Epidermal melanocyte (primary cell): ENCODE measurements at regions not wholly inside any gene's neighbourhood (a gene's known extent, or its start where the extent isn't known, plus 50 kb on each side); places are given as distances from the start of the nearest gene placed in this dataset.

Experiments
- DNase-seq: peaks from one replicate; pipeline ENCODE4 v3.0.0; 2011; ENCODE audit warnings: low spot score; ENCODE audit not compliant: insufficient read length

DNA sequence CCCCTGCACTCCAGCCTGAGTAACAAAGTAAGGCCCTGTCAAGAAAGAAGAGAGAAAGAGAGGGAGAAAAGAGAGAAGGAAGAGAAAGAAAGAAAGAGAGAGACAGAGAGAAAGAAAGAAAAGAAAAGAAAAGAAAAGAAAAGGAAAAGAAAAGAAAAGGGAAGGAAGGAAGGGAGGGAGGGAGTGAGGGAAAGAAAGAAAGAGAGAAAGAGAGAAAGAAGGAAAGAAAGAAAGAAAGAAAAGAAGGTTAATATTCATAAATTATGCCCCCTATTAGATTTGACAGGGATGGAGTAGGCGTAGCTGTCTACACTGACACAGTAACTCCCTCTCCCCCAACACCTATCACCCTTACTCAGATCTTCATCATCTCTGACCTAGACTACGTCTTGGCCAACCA, 202.3 kb downstream of the SP3 start:
- DNase-seq, result no peak

DNA sequence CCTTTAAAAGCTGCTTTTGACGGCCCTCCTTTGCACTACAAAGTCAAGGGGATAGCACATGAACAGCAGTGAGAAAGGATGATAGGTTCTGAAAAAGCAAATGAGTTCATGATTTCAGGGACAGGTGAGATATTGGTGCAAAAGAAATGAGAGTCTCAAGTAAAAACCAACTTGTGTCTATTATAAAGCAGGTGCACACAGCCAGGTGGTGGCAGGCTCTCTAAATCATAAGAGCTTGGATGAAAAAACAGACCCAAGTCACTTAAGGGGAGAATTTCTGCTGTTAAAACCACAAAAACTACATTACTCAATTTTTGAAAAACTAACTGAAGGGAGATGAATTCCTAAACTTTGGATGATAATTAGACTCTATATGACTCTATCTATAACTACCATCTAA, 201.5 kb downstream of the SP3 start:
- DNase-seq, result no peak

DNA sequence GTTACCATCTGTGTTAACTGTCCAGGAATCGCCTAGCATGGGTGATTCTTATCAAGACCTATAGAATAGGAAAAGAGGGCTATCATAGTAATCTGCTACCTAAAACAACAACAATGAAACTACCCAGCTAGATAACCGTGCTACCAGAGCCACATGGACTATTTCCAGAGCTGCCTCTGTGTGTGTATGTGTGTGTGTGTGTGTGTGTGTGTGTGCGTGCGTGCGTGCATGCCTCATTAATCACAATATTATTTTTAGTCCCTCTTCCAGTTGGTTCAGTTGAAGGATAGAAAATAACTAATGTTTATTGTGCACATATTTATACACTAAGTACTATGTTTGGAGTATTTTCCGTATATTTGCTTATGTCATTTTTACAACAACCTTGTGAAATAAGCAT, 201.1 kb downstream of the SP3 start:
- DNase-seq, result no peak

DNA sequence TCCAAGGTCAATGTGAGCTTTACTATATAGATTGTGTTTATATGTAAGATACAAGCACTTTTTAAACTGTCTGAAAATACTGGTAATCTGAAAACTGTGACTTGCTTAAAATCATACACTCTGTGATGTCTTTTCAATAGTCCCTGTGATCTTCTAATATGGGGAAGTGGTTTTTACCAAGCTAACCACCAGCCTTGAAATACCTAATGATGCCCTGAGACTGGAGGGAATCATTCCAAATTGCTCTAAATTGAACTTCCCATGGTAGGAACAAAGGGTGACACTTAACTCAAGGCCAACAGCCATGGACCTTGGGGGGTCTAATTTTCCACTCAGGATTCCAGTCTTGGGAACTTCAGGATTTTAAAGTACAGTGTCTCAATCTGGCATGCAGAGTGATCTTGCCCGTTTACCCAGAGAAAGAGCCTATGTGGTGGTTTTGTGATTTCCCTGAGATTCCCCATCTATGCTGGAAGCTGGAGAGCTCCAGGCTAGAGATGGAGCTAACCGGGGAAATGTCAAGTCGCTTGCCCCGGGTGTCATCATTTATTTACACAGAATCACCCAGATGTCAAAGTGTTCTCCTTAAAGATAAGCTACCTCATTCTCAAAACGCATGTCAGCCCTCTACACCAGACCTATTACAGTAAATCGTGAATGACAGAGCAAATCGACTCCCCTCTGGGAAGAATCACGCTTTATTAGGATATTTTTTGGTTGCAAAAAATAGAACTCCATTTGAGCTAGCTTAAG, 198.5 kb downstream of the SP3 start:
- DNase-seq, result no peak

DNA sequence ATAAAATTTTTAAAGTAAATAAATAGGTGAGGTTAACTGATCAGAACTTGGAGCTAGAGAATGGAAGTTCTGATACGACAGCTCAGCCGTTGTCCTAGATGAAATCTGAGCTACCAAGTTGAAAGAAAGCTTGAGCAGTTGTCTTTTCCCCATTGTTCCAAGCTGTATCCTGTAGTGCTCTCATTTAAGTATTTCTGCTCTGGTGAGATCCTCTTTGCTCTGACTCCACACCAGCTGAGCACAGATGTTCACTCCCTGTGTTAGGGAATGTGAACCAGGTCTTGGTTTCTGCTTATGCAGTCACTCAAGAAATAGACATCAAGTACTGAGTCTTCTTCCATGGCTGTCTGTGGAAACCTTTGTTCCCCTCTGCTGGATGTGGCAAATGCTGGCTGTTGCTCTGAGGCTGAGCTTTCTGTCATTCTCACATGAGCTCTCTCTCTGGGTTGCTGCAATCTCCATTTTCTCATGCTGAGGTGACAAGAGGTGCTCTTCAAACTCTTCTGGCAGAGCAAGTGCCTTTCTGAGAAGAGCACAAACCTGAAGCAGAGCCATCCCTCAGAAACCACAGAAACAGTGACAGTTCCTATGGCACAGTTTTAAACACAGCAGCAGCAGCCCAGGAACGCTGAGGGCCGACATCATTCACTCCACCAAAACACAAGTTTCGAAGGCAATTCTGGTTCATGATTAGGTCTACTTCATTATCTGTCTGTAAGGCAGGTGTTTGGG, 194.1 kb downstream of the SP3 start:
- no peak for DNase-seq

DNA sequence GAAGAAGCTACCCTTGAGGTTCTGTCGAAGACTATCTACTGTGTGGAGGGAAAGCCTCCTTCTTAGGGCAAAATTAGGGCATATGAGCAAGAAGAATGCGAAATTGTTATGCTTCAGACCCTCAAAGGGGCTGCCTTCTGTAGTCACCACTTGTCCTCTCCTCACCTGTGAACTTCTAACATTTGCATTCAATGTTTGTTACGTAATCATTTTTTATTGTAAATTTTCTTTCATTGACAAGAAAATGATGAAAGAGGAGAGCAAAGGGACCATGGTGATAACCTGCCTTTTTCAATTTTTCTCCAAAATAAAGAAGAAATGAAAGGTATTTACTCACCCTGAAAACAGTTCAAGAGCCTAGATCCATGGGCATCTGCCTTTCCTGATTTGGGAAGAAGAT, 193.0 kb downstream of the SP3 start:
- no peak for DNase-seq

DNA sequence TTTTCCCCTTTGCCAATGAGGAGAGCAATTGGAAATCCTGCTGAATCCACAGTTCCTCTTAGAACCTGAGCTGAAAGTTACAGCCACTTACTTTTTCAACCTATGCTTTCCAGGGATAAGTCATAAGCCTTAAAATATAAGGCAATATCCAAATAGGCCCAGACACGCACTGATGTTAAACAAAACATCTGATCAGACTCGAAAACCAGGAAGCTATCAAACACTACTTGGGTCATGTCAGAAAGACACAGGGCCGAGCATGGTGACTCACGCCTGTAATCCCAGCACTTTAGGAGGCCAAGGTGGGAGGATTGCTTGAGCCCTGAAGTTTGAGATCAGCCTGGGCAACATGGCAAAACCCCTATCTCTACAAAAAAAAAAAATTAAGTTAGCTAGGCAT, 192.1 kb downstream of the SP3 start:
- DNase-seq, result no peak

DNA sequence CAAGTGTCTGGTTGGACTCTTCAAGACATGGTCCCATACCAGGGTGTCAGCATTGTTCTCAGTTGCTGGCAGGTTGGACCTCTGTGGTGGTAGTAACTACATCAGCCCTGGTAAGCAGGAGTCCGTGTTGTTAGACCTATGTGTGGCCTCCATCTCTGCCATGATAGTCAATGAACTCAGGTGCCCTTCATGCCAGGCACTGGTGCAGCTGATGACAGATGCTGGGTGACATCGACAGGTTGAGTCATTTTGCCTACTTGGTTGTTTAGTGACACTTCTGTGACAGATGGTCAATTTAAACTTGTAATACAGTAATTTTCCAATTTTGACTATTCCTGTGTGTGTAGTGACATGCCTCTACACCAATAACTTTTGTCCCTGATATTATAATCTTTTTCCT, 189.7 kb downstream of the SP3 start:
- DNase-seq, result no peak

DNA sequence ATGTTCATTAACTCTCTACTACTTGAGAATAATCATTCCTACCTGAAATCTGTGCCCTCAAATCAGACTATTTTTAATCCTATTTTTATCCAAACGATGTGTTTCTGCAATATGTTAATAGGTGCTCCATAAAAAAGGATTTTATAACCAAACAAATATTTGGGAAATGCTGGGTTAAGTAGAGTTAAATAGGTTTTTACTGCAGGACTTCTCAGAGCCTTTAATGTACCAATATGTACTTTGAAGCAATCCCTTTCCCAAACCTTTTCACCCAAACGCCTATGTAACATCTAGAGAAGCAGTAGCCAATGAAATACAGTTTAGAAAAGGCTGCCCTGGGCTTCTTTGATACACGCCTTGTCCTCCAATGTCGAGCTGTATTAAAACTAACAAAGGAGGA, 182.5 kb downstream of the SP3 start:
- no peak for DNase-seq

DNA sequence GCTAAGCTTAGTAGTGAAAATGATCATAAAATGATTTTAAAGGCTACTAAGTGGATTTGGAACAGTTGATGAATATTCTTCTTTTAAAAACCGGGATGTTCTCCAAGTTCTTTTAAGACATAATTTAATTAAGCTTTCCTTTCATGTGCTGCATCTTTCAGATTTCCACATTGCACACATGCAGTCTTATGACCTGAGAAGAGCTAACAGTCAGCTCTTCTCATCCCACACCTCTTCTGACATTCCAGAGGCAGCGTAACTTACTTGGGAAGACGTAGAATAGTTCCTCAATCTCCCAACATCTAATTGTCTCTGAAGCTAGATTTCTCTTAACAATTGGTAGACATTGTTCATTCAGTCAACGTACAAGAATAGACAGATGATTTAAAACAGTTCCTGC, 181.8 kb downstream of the SP3 start:
- no peak for DNase-seq

DNA sequence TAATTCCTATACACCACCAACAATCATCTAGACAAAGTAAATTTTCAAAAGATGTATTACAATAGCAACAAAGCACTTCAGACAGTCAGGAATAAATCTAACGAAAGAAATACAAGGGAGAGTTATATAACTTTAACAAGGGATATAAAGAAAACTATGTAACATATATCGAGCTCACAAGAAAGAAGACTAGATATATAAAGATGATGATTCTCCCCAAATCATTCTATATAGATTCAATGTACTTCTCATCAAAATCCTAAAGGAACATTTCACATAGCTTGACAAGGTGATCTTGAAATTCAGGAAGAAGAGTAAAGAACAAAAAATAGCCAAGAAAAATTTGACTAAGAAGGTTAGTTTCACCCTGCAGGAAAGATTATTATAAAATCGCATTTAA, 179.4 kb downstream of the SP3 start:
- no peak for DNase-seq

DNA sequence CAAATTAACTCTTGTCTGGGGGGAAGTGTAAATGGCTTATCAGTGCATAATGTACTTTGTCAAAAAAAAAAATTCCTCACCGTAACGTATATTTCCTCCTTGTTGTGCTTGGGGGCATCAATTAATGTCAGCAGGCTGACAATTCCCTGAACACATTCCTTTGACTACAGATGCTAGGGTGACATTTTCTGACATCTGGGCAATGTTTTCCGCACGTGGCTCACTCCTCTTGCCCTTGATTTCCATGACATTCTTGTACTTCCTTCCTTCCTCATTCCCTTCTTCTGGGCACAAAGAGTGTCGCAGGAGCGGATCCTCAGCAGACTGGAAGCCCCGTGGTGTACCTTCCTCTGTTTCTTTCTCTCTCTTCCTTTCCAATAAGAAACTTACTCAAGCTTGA, 173.7 kb downstream of the SP3 start:
- DNase-seq, result no peak

DNA sequence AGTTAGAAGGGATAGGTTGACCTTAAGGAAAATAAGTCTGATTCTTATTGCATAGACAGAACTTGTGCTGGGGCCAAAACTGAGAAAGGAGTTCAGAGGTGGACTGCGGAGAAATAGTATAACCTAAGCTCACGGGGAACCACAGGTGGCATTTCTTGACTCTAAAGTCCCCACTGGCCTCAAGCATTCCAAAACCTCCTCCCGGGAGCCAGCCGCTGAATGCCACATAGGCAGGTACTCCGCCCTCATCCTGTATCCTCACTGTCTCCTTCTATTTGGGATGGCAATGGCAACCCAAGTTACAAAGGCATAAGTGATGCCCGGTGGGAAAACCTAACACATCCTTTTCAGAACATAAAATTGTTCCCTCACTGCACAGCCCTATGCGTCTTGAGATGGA, 173.0 kb downstream of the SP3 start:
- no peak for DNase-seq

DNA sequence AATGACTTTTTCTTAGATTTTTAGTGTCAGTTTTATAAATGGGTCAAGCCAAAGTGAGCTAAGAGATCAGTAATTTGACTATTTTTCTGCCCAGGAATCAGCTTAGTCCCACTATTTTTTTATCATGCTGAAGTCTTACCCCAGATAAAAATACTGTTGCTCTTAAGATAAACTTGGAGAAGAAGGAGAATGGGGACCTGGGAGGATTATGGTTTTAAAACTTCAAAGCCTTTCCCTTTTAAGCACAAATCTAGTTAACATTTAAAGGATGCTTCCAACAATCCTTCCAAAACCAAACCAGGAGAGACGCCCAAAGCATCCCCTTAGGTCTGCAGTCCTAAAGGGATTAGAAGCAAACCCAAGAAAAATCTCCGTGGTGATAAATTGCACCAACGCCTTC, 172.4 kb downstream of the SP3 start:
- DNase-seq, result no peak

DNA sequence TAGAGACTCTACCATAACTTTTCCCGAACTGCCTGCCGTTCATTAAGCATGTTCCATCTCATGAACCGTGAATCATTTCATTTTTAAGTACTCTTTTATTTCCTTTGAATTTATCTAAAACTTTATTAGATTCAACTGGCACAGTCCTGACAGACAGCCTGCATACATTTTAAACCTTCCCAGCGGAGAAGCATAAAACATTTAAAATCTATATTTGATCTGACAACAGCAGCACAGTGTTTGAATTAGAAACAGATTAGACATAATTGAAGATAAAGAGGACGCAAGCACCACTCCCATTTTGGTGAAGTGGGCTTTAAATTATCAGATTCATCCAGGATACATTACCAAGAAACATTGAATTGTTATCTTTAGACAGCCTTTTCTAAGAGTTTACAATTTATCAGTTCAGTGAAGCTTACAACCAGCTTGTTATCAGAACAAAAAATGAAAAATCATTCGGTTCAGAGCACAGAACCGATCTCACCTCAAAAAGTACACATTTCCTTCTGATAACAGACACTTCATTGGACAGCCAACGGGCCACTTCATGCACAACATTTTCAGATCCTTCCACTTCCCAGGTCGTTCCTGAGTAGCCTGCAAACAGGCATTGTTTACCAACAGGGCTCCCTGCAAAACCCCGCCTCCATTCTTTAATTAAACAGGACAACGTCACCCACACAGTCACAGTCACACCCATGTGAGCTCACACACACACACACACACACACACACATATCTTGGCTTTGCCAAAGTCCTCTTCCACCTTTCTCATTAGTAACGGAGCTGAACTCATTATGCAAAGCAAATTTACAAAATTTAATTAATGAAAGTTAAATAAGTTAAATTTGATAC, 171.2 kb downstream of the SP3 start:
- DNase-seq, result no peak

DNA sequence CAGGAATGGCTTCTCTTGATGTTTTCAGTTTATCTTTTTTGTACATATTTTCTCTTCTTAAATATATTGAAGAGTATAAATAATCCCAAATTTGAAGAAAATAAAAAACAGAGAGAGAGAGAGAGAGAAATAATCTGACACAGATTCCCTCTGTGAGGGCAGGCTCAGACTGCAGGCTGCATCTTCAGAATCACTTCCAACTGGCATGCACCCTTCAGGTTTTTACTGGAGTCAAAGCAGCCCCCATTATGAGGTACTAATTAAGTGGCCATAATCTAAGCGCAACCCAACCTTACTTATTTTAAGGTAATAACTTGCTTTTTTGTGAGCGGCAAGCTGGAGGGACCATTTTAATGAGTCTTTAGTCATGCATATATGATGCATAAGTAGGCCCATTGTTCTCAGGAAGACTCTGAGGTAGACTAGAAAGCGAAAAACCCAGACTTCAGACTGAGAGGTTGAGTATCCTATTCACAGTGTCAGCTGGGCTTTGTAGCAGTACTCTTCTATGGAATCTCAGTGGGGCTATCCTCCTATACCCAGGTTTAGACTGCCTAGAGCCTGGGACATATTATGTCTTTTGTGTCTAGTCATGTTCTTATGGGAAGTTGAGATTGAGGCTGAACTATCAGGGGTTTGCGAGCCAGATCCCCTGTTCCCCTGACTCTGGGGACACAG, 167.4 kb downstream of the SP3 start:
- DNase-seq, result no peak

DNA sequence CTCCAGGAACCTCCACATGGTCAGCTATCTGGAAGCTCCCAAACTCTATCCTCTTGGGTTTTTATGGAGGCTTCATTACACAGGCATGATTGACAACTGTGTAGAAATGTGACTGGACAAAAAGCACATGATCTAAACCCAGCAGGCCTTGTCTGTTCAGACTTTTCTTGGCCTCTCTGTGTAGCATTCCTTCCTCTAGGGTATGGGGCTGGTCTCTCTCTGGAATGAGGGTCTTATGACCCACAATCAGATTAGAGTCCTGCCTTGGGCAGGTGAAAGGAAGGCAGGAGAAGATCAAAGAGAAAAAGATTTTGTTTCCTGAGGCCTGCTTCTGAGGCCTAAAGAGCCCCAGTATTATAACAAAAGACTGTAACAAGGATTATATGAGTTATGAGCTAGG, 162.7 kb downstream of the SP3 start:
- no peak for DNase-seq

DNA sequence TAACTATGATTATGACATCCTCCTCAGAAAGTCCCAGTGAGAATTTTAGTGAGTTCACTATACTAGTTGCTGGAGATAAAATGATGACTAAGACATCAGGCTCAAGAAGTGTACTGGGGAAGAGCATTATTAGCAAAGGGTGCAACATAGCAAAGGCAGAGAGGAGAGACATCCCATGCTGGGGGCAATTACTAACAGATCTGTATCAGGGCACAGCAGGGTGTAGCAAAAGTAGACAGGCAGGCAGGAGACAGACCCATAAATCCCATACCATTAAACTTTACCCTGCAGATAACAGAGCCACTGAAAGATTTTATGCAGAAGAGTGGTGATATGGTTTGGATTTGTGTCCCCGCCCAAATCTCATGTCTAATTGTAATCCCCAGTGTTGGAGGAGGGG, 161.7 kb downstream of the SP3 start:
- no peak for DNase-seq

DNA sequence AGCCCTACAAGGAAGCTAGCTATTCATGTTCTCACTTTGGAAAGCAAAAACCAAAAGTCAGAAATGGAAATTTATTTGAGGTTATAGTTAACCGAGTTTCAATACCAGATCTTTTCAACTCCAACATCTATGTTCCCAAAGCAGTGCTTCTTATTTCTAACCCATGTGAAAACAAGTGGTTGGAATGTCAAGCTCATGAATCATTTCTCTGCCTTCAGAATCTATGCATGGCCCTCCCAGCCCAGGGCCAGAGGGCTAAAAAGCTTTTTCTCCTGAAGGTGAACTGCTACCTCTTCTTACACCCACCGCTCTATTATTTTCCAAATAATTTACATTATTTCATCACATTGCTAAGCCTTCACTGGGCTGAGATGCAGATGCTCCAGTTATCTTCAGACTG, 158.4 kb downstream of the SP3 start:
- DNase-seq, result no peak

DNA sequence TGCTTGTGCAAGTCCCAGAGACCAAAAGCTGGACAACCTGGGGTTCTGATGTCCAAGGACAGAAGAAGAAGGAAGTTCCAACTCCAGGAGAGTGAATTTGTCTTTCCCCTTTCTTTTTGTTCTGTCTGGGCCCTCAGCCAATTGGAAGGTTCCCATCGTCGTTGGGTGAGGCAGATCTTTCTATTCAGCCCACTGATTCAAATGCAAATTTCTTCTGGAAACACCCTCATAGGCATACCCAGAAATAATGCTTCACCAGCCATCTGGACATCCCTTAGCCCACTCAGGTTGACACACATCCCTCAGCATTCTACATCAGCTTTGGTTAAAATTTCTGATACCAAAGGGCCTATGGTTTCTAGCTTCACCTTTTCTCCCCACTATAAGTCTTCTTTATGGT, 156.5 kb downstream of the SP3 start:
- no peak for DNase-seq

DNA sequence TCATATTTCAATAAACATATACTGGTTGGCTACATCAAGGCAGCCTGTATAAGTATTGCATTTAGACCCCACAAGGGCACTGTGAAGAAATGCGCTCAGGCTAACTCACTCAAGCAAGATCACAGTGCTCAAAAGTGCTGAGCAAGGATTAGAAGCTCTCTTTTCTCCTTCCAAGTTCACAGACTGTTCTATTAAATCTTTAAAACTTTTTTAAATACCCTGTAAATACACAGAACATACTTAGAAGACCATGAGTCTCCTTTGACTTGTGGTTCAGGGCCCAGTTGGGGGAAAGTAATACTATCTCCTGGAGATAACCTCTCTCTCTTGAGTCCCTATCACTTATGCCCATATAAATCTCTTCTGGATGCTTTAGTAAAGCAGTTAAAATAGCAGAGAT, 152.9 kb downstream of the SP3 start:
- no peak for DNase-seq

DNA sequence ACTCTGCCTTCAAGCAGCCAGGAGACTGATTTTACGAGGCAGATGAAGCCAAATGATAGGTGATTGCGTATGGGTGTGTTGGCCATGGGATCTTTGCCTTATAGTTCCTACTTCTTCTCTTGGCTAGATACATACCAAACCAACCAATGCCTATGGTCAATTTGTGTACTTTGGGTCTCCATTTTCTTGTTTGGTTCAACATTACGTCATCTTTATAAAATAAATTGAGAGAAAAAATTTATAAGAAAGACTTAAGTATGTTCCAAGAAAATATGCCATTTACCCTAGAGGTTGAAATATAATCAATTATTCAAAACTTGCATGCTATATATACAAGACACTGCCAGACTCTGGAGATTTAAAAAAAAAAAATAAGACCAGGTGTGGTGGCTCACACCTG, 150.9 kb downstream of the SP3 start:
- no peak for DNase-seq
